ENCODE measurements at regions not wholly inside any gene's neighbourhood (a gene's known extent, or its start where the extent isn't known, plus 50 kb on each side); places are given as distances from the start of the nearest gene placed in this dataset.

GRCh38 chr15:47427463-47427862 lies 289.8 kb upstream of the SEMA6D start:
- no peak overlapping the region for H3K4me3 Mint-ChIP-seq
- ATAC-seq (ENCODE audit: low read depth): no peak

DNA sequence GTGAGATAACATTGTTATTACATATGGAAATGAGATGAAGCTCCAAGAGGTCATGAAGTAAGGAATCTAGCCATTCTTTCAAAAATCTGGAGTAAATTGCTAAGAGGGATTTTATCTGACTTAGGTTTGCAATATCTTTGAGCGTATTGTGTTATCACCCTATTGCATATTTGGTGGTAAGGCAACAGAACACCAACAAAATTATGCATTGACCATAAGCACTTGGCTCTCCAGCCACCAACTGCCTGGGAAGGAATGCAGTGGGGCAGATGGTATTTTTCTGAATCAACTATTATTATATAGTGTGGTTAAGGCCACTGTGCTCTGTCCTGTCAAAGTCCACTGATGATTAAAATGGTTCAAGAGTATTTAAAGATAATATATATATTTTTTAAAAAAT lies 287.9 kb upstream of the SEMA6D start:
- Histone ChIP-seq H3K4me3 (ENCODE audit: control extremely low read depth in 1 of 5, extremely low read depth in 1 of 5, insufficient read depth in 1 of 5, low read depth in 2 of 5, low read length in 4 of 5) (no peak overlapping the region), H3K27ac (ENCODE audit: low read length in 2 of 2) (no peak overlapping the region), H3K79me2 (ENCODE audit: control insufficient read depth, insufficient read depth, low read length) (no peaks in the 10 kb centered on the region), H3K27me3 (replicated peaks in 1 of 4; ENCODE audit: control extremely low read depth in 1 of 4, control insufficient read depth in 3 of 4, insufficient read depth in 4 of 4, low read length in 3 of 4) (peaks cover 0 to 3% (median 0%) of the 10 kb centered on the region in 4 experiments), H3K9ac (ENCODE audit: low read length) (no peak overlapping the region), H2AFZ (ENCODE audit: insufficient read depth, low read depth, low read length, poor library complexity, severe bottlenecking) (no peak overlapping the region), H4K20me1 (ENCODE audit: control insufficient read depth, insufficient read depth, low read length, poor library complexity, severe bottlenecking) (no peaks in the 10 kb centered on the region), H3K4me1 (ENCODE audit: control insufficient read depth in 2 of 2, insufficient read depth in 2 of 2, low read length in 2 of 2) (no peaks in the 10 kb centered on the region), H3K4me2 (replicated peaks; ENCODE audit: low read depth, low read length, poor library complexity, severe bottlenecking) (no peak overlapping the region), H3K36me3 (replicated peaks in 1 of 2; ENCODE audit: control extremely low read depth in 1 of 2, control insufficient read depth in 1 of 2, extremely low read depth in 1 of 2, insufficient read depth in 2 of 2, low read length in 1 of 2) (no peaks in the 10 kb centered on the region), H3K9me3 (ENCODE audit: control extremely low read depth in 1 of 3, control insufficient read depth in 2 of 3, insufficient read depth in 1 of 3, low read length in 2 of 3) (no peaks in the 10 kb centered on the region)
- H3K9me3 Mint-ChIP-seq (ENCODE audit: insufficient read depth): no peaks in the 10 kb centered on the region
- ATAC-seq (ENCODE audit: low read depth) (no peak), DNase-seq (no peak)
- ChIA-PET POLR2A (no interaction called here), CTCF (no interaction called here)
- no peak for TF ChIP-seq EZH2 (IDR thresholded peaks at IDR 0.05; ENCODE audit: borderline replicate concordance, insufficient read depth, low read depth, low read length, poor library complexity, severe bottlenecking)
- TF ChIP-seq, protein P1, sequence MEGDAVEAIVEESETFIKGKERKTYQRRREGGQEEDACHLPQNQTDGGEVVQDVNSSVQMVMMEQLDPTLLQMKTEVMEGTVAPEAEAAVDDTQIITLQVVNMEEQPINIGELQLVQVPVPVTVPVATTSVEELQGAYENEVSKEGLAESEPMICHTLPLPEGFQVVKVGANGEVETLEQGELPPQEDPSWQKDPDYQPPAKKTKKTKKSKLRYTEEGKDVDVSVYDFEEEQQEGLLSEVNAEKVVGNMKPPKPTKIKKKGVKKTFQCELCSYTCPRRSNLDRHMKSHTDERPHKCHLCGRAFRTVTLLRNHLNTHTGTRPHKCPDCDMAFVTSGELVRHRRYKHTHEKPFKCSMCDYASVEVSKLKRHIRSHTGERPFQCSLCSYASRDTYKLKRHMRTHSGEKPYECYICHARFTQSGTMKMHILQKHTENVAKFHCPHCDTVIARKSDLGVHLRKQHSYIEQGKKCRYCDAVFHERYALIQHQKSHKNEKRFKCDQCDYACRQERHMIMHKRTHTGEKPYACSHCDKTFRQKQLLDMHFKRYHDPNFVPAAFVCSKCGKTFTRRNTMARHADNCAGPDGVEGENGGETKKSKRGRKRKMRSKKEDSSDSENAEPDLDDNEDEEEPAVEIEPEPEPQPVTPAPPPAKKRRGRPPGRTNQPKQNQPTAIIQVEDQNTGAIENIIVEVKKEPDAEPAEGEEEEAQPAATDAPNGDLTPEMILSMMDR (IDR thresholded peaks at IDR 0.05): no peak
- no CpG with 5 or more reads among the region's 1 CpG for WGBS (ENCODE audit: insufficient coverage)
- H3K4me1 Mint-ChIP-seq: no peaks in the 10 kb centered on the region
- H3K27me3 Mint-ChIP-seq: no peaks in the 10 kb centered on the region
- no peak overlapping the region for H3K4me3 Mint-ChIP-seq
- intact Hi-C loops (cut with micrococcal nuclease): no loop called here
- no peak overlapping the region for H3K27ac Mint-ChIP-seq

More at GRCh38 chr15:47427463-47427862, 289.8 kb upstream of the SEMA6D start:
- Histone ChIP-seq H3K9me3 (ENCODE audit: control extremely low read depth in 1 of 3, control insufficient read depth in 2 of 3, insufficient read depth in 1 of 3, low read length in 2 of 3) (no peaks in the 10 kb centered on the region), H3K4me1 (ENCODE audit: control insufficient read depth in 2 of 2, insufficient read depth in 2 of 2, low read length in 2 of 2) (no peaks in the 10 kb centered on the region), H3K4me3 (ENCODE audit: control extremely low read depth in 1 of 5, extremely low read depth in 1 of 5, insufficient read depth in 1 of 5, low read depth in 2 of 5, low read length in 4 of 5) (no peak overlapping the region), H3K36me3 (replicated peaks in 1 of 2; ENCODE audit: control extremely low read depth in 1 of 2, control insufficient read depth in 1 of 2, extremely low read depth in 1 of 2, insufficient read depth in 2 of 2, low read length in 1 of 2) (no peaks in the 10 kb centered on the region), H3K9ac (ENCODE audit: low read length) (no peak overlapping the region), H3K4me2 (replicated peaks; ENCODE audit: low read depth, low read length, poor library complexity, severe bottlenecking) (no peak overlapping the region), H3K27ac (ENCODE audit: low read length in 2 of 2) (no peak overlapping the region), H2AFZ (ENCODE audit: insufficient read depth, low read depth, low read length, poor library complexity, severe bottlenecking) (no peak overlapping the region), H3K79me2 (ENCODE audit: control insufficient read depth, insufficient read depth, low read length) (no peaks in the 10 kb centered on the region), H4K20me1 (ENCODE audit: control insufficient read depth, insufficient read depth, low read length, poor library complexity, severe bottlenecking) (no peaks in the 10 kb centered on the region), H3K27me3 (replicated peaks in 1 of 4; ENCODE audit: control extremely low read depth in 1 of 4, control insufficient read depth in 3 of 4, insufficient read depth in 4 of 4, low read length in 3 of 4) (peaks cover 0 to 3% (median 0%) of the 10 kb centered on the region in 4 experiments)
- TF ChIP-seq, protein P1 (IDR thresholded peaks at IDR 0.05): no peak
- no peak for TF ChIP-seq EZH2 (IDR thresholded peaks at IDR 0.05; ENCODE audit: borderline replicate concordance, insufficient read depth, low read depth, low read length, poor library complexity, severe bottlenecking)
- DNase-seq: no peak
- no CpG with 5 or more reads among the region's 1 CpG for WGBS (ENCODE audit: insufficient coverage)
- ChIA-PET CTCF (no interaction called here), POLR2A (no interaction called here)
- no peak overlapping the region for H3K27ac Mint-ChIP-seq
- H3K9me3 Mint-ChIP-seq (ENCODE audit: insufficient read depth): no peaks in the 10 kb centered on the region
- H3K27me3 Mint-ChIP-seq: no peaks in the 10 kb centered on the region
- intact Hi-C loops (cut with micrococcal nuclease): no loop called here
- no peaks in the 10 kb centered on the region for H3K4me1 Mint-ChIP-seq

All from B cell (primary cell).